ENCODE measurements at regions not wholly inside any gene's neighbourhood (a gene's known extent, or its start where the extent isn't known, plus 50 kb on each side); places are given as distances from the start of the nearest gene placed in this dataset.

- TF ChIP-seq CTCF (IDR thresholded peaks at IDR 0.05): no peak
- H3K9me3 Mint-ChIP-seq: no peaks in the 10 kb centered on the region
- no peaks in the 10 kb centered on the region for H3K9me3 ChIP-seq (ENCODE audit: control insufficient read depth, insufficient read depth, low read length)
- no peaks in the 10 kb centered on the region for H3K36me3 Mint-ChIP-seq
- H3K27me3 ChIP-seq (ENCODE audit: control insufficient read depth, insufficient read depth, low read length): no peaks in the 10 kb centered on the region
- 90% methylated on average over 7 of the region's 7 CpGs for WGBS (ENCODE audit: insufficient coverage)
- H3K27me3 Mint-ChIP-seq (ENCODE audit: low read depth in 2 of 2): peaks cover 3 to 12% of the 10 kb centered on the region in 2 donors
- no peak overlapping the region for H3K4me3 Mint-ChIP-seq
- H3K36me3 ChIP-seq (ENCODE audit: control insufficient read depth, insufficient read depth, low read length): no peaks in the 10 kb centered on the region
- intact Hi-C loops (cut with micrococcal nuclease): no loop called here
- DNase-seq: no peak
- no peak for ATAC-seq
- no peak overlapping the region for H3K27ac Mint-ChIP-seq
- H3K4me1 ChIP-seq (ENCODE audit: control insufficient read depth, insufficient read depth, low read length): no peaks in the 10 kb centered on the region
- no peaks in the 10 kb centered on the region for H3K4me1 Mint-ChIP-seq
- no peak overlapping the region for H3K27ac ChIP-seq (ENCODE audit: low read length)
- H3K4me3 ChIP-seq (ENCODE audit: low read length): no peak overlapping the region
Measured at GRCh38 chr10:10910634-10911033, 107.0 kb upstream of the CELF2 start.

GRCh38 chr10:10911035-10911434 lies 106.6 kb upstream of the CELF2 start:
- peaks cover 3 to 11% of the 10 kb centered on the region in 2 donors for H3K27me3 Mint-ChIP-seq (ENCODE audit: low read depth in 2 of 2)
- no peaks in the 10 kb centered on the region for H3K9me3 ChIP-seq (ENCODE audit: control insufficient read depth, insufficient read depth, low read length)
- H3K4me1 Mint-ChIP-seq: no peaks in the 10 kb centered on the region
- H3K4me3 ChIP-seq (ENCODE audit: low read length): no peak overlapping the region
- intact Hi-C loops (cut with micrococcal nuclease): no loop called here
- DNase-seq (no peak), ATAC-seq (peak in 1 of 3 donors; percentile 21)
- H3K9me3 Mint-ChIP-seq: no peaks in the 10 kb centered on the region
- H3K4me1 ChIP-seq (ENCODE audit: control insufficient read depth, insufficient read depth, low read length): no peaks in the 10 kb centered on the region
- no peak overlapping the region for H3K4me3 Mint-ChIP-seq
- no peaks in the 10 kb centered on the region for H3K36me3 ChIP-seq (ENCODE audit: control insufficient read depth, insufficient read depth, low read length)
- no peak for TF ChIP-seq CTCF (IDR thresholded peaks at IDR 0.05)
- H3K27me3 ChIP-seq (ENCODE audit: control insufficient read depth, insufficient read depth, low read length): no peaks in the 10 kb centered on the region
- no peaks in the 10 kb centered on the region for H3K36me3 Mint-ChIP-seq
- H3K27ac Mint-ChIP-seq: no peak overlapping the region
- WGBS (ENCODE audit: insufficient coverage): 98% methylated on average over 5 of the region's 5 CpGs
- H3K27ac ChIP-seq (ENCODE audit: low read length): no peak overlapping the region

- DNase-seq (no peak), ATAC-seq (no peak)
- Histone ChIP-seq H3K4me3 (ENCODE audit: low read length) (no peak overlapping the region), H3K36me3 (ENCODE audit: control insufficient read depth, insufficient read depth, low read length) (no peaks in the 10 kb centered on the region), H3K27ac (ENCODE audit: low read length) (no peak overlapping the region), H3K9me3 (ENCODE audit: control insufficient read depth, insufficient read depth, low read length) (no peaks in the 10 kb centered on the region), H3K4me1 (ENCODE audit: control insufficient read depth, insufficient read depth, low read length) (no peaks in the 10 kb centered on the region), H3K27me3 (ENCODE audit: control insufficient read depth, insufficient read depth, low read length) (no peaks in the 10 kb centered on the region)
- 89% methylated on average over 17 of the region's 17 CpGs for WGBS (ENCODE audit: insufficient coverage)
- no peak for TF ChIP-seq CTCF (IDR thresholded peaks at IDR 0.05)
- intact Hi-C loops (cut with micrococcal nuclease): no loop called here
- H3K36me3 Mint-ChIP-seq: no peaks in the 10 kb centered on the region
- no peak overlapping the region for H3K4me3 Mint-ChIP-seq
- no peaks in the 10 kb centered on the region for H3K4me1 Mint-ChIP-seq
- H3K27me3 Mint-ChIP-seq (ENCODE audit: low read depth in 2 of 2): peaks cover 3 to 7% of the 10 kb centered on the region in 2 donors
- H3K9me3 Mint-ChIP-seq: no peaks in the 10 kb centered on the region
- no peak overlapping the region for H3K27ac Mint-ChIP-seq
Measured at GRCh38 chr10:10911471-10911921, 106.2 kb upstream of the CELF2 start.

- Mint-ChIP-seq H3K36me3 (no peaks in the 10 kb centered on the region), H3K4me3 (no peak overlapping the region), H3K27ac (no peak overlapping the region), H3K4me1 (no peaks in the 10 kb centered on the region), H3K27me3 (ENCODE audit: low read depth in 2 of 2) (peaks cover 3 to 7% of the 10 kb centered on the region in 2 donors), H3K9me3 (no peaks in the 10 kb centered on the region)
- H3K27ac ChIP-seq (ENCODE audit: low read length): no peak overlapping the region
- 50% methylated on average over 1 of the region's 4 CpGs for WGBS (ENCODE audit: insufficient coverage)
- H3K4me1 ChIP-seq (ENCODE audit: control insufficient read depth, insufficient read depth, low read length): no peaks in the 10 kb centered on the region
- H3K27me3 ChIP-seq (ENCODE audit: control insufficient read depth, insufficient read depth, low read length): no peaks in the 10 kb centered on the region
- DNase-seq (no peak), ATAC-seq (no peak)
- no peak overlapping the region for H3K4me3 ChIP-seq (ENCODE audit: low read length)
- intact Hi-C loops (cut with micrococcal nuclease): no loop called here
- no peaks in the 10 kb centered on the region for H3K9me3 ChIP-seq (ENCODE audit: control insufficient read depth, insufficient read depth, low read length)
- no peaks in the 10 kb centered on the region for H3K36me3 ChIP-seq (ENCODE audit: control insufficient read depth, insufficient read depth, low read length)
- TF ChIP-seq CTCF (IDR thresholded peaks at IDR 0.05): no peak
Measured at GRCh38 chr10:10914144-10914543, 103.5 kb upstream of the CELF2 start.
